ENCODE measurements at regions not wholly inside any gene's neighbourhood (a gene's known extent, or its start where the extent isn't known, plus 50 kb on each side); places are given as distances from the start of the nearest gene placed in this dataset.

DNA sequence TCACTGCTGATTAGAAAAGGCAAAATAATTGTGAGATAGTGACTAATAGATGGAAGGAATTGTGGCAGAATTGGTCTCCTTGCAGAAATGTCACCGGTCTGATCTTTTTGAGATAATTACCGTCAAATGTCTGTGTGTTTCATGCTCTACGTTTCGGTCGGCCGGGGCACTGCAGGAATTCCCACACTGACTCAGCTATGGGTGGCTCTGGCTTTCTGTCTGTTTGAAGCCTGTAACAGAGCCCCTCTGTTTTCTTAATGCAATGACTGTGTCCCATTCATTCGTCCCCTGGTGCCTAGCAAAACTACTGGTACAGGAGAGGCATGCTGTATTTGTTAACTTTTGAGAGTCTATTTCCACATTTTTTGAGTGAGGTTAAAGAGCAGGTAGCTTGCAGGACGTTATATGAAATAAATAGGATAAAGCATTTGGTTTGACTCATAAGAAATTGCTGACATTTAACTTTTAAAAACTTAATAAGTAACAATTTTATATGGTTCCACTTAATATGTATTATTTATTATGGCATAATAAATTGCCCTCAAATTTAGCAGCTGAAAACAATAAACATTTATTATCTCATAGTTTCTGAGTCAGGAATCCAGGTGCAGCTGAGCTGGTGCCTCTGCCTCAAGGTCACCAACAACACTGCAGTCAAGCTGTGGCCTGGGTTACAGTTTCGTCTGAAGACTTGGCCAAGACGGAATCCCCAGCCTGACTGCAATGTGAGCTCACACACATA lies 53.3 kb upstream of the CTBP2 start:
- TF ChIP-seq, protein P1, sequence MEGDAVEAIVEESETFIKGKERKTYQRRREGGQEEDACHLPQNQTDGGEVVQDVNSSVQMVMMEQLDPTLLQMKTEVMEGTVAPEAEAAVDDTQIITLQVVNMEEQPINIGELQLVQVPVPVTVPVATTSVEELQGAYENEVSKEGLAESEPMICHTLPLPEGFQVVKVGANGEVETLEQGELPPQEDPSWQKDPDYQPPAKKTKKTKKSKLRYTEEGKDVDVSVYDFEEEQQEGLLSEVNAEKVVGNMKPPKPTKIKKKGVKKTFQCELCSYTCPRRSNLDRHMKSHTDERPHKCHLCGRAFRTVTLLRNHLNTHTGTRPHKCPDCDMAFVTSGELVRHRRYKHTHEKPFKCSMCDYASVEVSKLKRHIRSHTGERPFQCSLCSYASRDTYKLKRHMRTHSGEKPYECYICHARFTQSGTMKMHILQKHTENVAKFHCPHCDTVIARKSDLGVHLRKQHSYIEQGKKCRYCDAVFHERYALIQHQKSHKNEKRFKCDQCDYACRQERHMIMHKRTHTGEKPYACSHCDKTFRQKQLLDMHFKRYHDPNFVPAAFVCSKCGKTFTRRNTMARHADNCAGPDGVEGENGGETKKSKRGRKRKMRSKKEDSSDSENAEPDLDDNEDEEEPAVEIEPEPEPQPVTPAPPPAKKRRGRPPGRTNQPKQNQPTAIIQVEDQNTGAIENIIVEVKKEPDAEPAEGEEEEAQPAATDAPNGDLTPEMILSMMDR (IDR thresholded peaks at IDR 0.05), result no peak
- no peak for TF ChIP-seq POLR2A (IDR thresholded peaks at IDR 0.05)

Measured in adrenal gland (tissue), 5 donors.